ENCODE measurements at regions not wholly inside any gene's neighbourhood (a gene's known extent, or its start where the extent isn't known, plus 50 kb on each side); places are given as distances from the start of the nearest gene placed in this dataset.

DNA sequence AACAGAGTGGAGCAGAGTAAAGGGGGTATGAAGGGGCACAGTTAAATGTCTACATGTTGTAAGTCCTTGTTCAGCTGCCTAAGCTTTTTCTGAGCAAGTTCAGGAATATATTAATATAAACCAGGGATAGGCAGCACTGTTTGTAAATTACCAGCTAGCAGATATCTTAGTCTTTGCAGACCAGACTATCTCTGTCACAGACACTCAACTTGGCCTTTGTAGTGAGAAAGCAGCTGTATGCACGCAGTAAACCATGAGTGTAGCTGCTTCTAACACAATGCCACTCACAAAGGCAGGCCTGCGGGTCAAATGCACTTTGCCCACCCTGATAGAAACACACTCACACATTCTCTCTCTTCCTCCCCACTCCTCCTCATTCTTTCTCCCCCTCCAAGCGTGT lies 1016.9 kb downstream of the UQCRFS1 start (continued):
- TF ChIP-seq, protein P1, sequence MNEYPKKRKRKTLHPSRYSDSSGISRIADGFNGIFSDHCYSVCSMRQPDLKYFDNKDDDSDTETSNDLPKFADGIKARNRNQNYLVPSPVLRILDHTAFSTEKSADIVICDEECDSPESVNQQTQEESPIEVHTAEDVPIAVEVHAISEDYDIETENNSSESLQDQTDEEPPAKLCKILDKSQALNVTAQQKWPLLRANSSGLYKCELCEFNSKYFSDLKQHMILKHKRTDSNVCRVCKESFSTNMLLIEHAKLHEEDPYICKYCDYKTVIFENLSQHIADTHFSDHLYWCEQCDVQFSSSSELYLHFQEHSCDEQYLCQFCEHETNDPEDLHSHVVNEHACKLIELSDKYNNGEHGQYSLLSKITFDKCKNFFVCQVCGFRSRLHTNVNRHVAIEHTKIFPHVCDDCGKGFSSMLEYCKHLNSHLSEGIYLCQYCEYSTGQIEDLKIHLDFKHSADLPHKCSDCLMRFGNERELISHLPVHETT (tag by site-specific recombination; IDR thresholded peaks at IDR 0.05), result no peak

GRCh38 chr19:28185646-28186045 lies 1027.3 kb downstream of the UQCRFS1 start:
- ChIA-PET POLR2A (no interaction called here), CTCF (interaction anchor here (0.7 to 1.9 kb wide), 3 partner anchors 19 to 57 kb away, joined by 5 to 8 read pairs (median 5); no protein-coding TSS in a partner anchor)
- TF ChIP-seq ZNF664 (tag by site-specific recombination; IDR thresholded peaks at IDR 0.05), result no peak
- H3K4me1 ChIP-seq (ENCODE audit: control insufficient read depth, insufficient read depth, low read length), result no peaks in the 10 kb centered on the region
- H3K4me3 ChIP-seq (ENCODE audit: low read depth, low read length), result no peak overlapping the region
- no peaks in the 10 kb centered on the region for H3K9me3 ChIP-seq (ENCODE audit: control insufficient read depth, insufficient read depth, low read depth, low read length)
- no peaks in the 10 kb centered on the region for H3K36me3 ChIP-seq (ENCODE audit: control insufficient read depth in 2 of 2, insufficient read depth in 1 of 2, low read length in 2 of 2)
- no peak overlapping the region for H3K27ac ChIP-seq (ENCODE audit: extremely low read depth, low read depth, low read length)

DNA sequence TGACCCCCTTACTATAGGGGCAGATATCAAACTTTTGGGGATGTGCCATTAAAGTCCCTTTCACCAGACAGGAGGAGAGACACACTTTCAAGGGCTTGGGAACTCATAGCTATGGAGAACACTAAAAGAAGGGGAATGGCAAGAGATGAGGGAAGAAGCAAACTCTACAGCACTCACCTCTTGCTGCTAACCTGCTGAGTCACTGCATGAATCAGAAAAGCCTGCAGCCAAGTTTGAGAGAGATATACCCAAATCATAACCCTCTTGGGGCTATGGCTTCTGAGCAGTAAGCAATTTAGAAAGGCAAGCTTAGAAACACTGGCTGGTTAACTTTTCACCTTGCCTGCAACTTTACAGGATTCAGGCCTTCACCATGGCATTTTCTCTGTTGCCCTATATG lies 1028.0 kb downstream of the UQCRFS1 start:
- no peak overlapping the region for H3K4me3 ChIP-seq (ENCODE audit: low read depth, low read length)
- CTCF ChIA-PET, result interaction anchor here (0.6 to 1.9 kb wide), 4 partner anchors 12 to 122 kb away, joined by 4 to 6 read pairs (median 5); no protein-coding TSS in a partner anchor
- H3K36me3 ChIP-seq (ENCODE audit: control insufficient read depth in 2 of 2, insufficient read depth in 1 of 2, low read length in 2 of 2), result no peaks in the 10 kb centered on the region
- POLR2A ChIA-PET, result no interaction called here
- TF ChIP-seq ZBTB49 (tag by site-specific recombination; IDR thresholded peaks at IDR 0.05; ENCODE audit: low read depth), result no peak
- no peak for TF ChIP-seq ZNF391 (tag by site-specific recombination; IDR thresholded peaks at IDR 0.05; ENCODE audit: borderline replicate concordance, low read depth)
- no peak for TF ChIP-seq BCL11A (tag by site-specific recombination; IDR thresholded peaks at IDR 0.05; ENCODE audit: low read depth)
- TF ChIP-seq, protein P2, sequence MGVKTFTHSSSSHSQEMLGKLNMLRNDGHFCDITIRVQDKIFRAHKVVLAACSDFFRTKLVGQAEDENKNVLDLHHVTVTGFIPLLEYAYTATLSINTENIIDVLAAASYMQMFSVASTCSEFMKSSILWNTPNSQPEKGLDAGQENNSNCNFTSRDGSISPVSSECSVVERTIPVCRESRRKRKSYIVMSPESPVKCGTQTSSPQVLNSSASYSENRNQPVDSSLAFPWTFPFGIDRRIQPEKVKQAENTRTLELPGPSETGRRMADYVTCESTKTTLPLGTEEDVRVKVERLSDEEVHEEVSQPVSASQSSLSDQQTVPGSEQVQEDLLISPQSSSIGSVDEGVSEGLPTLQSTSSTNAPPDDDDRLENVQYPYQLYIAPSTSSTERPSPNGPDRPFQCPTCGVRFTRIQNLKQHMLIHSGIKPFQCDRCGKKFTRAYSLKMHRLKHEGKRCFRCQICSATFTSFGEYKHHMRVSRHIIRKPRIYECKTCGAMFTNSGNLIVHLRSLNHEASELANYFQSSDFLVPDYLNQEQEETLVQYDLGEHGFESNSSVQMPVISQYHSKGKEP (tag by site-specific recombination; IDR thresholded peaks at IDR 0.05), result no peak
- TF ChIP-seq ZNF843 (tag by site-specific recombination; IDR thresholded peaks at IDR 0.05), result no peak
- TF ChIP-seq ZNF324 (tag by site-specific recombination; IDR thresholded peaks at IDR 0.05), result no peak
- TF ChIP-seq ZFP37 (tag by site-specific recombination; IDR thresholded peaks at IDR 0.05), result 0 out of 2 replicates have a peak, but pooled peaks have one; percentile 25
- no peak for TF ChIP-seq ZNF394 (tag by site-specific recombination; IDR thresholded peaks at IDR 0.05; ENCODE audit: borderline replicate concordance)
- TF ChIP-seq GFI1B (tag by site-specific recombination; IDR thresholded peaks at IDR 0.05), result no peak
- H3K9me3 ChIP-seq (ENCODE audit: control insufficient read depth, insufficient read depth, low read depth, low read length), result no peaks in the 10 kb centered on the region
- H3K27ac ChIP-seq (ENCODE audit: extremely low read depth, low read depth, low read length), result no peak overlapping the region
- H3K4me1 ChIP-seq (ENCODE audit: control insufficient read depth, insufficient read depth, low read length), result no peaks in the 10 kb centered on the region

- TF ChIP-seq SETDB1 (IDR thresholded peaks at IDR 0.05; ENCODE audit: insufficient read length, low read length), result peak; percentile 91
- TF ChIP-seq ZNF426 (tag by site-specific recombination; IDR thresholded peaks at IDR 0.05), result no peak
- TF ChIP-seq TRIM28 (IDR thresholded peaks at IDR 0.05; ENCODE audit: borderline replicate concordance, low read length), result peak; percentile 27; the same call in 1 of the 2 replicates
- H3K36me3 ChIP-seq (ENCODE audit: control insufficient read depth in 2 of 2, insufficient read depth in 1 of 2, low read length in 2 of 2), result no peaks in the 10 kb centered on the region
- no peak overlapping the region for H3K4me3 ChIP-seq (ENCODE audit: low read depth, low read length)
- no peaks in the 10 kb centered on the region for H3K4me1 ChIP-seq (ENCODE audit: control insufficient read depth, insufficient read depth, low read length)
- H3K9me3 ChIP-seq (ENCODE audit: control insufficient read depth, insufficient read depth, low read depth, low read length), result peaks cover 18% of the 10 kb centered on the region
- no peak overlapping the region for H3K27ac ChIP-seq (ENCODE audit: extremely low read depth, low read depth, low read length)
- POLR2A ChIA-PET, result no interaction called here
- CTCF ChIA-PET, result no interaction called here
Observed at GRCh38 chr19:28176193-28176592, 1036.8 kb downstream of the UQCRFS1 start.
